ENCODE measurements at regions not wholly inside any gene's neighbourhood (a gene's known extent, or its start where the extent isn't known, plus 50 kb on each side); places are given as distances from the start of the nearest gene placed in this dataset.
A peak's percentile ranks its signal among the peaks of the same experiment; 100 is the strongest.
"Not testable (repeated sequence)": the region's sequence is repeated elsewhere in the genome, so short reads cannot be mapped to it uniquely, and the experiment has no call there.

DNA sequence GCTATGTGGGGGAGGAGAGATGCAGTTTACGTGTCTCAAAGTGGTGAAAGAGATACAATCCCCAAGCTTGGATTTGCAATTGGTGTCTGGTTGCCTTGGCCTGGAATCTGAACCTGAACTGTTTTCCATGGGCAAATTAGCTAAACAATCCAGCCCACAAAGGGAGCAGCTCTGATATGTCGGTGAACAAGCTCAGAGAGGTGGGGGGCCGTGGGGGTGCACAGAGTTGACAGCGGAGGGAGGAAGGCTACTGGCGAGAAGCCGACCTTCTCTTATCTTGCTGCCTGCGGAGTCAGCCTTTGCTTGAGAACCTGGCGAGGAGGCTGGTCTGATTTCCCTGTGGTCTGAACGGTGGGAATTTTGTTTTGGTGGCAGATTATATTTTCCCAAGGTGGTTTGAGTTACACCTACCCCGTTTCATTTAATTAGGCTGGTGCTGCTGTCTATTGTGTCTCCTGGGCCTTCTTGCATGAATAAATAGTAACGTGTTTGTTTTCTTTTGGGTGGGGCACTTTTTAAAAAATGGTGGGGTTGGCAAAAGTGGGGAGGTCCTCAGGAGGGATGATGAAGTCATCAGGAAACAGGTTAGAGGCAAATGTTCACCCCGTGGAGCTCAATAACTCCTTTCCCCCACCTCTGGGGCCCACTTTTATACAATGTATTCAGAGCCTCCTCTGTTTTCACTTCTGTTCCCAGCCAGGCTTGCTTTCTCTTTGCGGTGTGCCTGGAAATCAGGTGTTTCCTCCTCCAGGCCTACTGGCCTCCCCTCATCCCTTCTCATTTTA lies 80.9 kb upstream of the IGFBP5 start:
- DNase-seq (ENCODE audit: low spot score), result no peak

DNA sequence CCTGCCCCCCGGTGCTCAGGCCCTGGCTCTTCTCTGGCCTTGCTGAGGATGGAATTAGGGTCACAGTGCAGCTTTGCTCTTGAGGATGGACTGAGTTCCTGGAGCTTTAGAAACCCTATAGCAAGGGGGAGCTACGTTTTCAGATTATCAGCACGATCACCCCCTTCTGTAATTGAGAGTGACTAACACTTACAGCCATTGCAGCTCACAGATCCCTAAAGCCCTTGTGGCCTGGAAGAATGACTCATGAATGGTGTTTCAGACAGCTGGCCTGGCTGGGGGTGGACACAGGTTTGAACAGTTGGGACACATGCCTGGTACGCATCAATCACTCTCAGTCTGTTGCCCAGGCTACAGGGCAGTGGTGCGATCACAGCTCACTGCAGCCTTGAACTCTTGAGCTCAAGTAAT lies 79.7 kb upstream of the IGFBP5 start:
- peak; percentile 71 for DNase-seq (ENCODE audit: low spot score)

DNA sequence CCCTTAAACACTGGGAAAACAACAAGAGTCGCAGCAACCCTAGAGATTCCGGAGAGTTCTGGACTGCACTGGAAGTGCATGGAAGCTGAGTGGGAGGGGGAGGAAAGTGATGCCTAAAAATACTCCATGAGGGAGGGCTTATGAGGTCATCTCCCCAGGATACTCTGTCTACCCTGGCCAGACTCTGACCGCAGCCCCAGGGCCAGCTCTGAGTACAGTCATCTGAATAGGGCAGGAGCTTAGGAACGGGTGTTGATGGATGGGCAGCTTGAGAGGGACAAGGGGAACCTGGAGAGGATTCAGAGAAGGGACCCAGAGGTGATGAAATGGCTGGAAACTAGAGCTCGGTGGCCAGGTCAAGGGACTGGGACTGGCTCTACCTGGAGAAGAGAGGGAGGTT lies 79.3 kb upstream of the IGFBP5 start:
- peak; percentile 55 for DNase-seq (ENCODE audit: low spot score)

DNA sequence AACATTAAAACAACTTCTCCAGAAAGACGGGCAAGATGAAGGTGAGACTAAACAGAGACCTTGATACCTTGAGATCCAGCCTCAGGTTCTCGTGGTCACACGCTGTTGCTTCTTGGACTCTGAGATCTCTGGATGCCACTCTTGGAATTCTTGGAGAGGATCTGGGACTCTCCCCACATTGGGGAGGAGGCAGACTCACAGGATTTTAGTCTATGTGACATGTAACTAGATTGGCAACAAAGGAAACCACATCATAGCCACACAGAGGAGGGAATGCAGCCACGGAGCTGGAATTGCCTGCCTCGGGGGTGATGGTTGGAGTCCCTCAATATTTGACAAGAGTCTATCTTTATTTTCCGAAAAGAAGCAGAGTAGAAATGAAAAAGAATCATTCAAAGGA lies 78.8 kb upstream of the IGFBP5 start:
- DNase-seq (ENCODE audit: low spot score), result no peak

DNA sequence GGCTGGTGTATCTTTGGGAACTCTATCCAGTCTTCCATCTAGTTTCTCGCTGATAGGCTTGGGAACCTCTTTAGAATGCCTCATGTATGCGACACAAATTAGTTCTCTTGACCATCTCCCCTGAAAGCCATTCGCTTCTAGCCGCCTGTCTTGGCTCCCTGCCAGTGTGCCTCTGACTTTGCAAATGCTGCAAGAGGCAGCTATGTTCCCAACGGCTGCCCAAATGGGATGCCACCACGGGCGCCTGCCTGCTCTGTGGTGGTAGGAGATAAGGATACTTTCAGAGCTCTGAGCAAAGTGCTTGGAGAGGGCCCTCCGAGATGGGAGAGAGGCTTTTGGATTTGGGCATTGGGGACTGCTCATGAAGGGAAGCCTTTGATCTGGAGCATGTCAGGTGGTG lies 77.7 kb upstream of the IGFBP5 start:
- no peak for DNase-seq (ENCODE audit: low spot score)

DNA sequence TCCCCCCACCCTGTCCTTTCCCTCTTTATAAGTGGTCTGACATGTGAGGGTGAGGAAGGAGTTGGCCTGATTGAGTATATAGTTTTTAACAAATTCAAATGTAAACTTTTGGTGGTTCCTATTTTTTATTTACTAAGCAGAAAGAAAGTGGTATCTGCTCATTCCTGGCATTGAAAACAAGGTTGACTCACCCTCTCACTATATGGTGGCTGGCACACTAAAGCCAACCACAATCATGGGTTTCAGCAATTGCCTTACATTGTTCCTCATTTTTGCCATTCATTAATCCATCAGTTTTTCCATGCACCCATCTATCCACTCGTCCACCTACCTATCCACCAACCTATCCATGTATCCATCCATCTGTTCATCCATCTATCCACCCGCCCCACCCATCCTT lies 75.4 kb upstream of the IGFBP5 start:
- no peak for DNase-seq (ENCODE audit: low spot score)

DNA sequence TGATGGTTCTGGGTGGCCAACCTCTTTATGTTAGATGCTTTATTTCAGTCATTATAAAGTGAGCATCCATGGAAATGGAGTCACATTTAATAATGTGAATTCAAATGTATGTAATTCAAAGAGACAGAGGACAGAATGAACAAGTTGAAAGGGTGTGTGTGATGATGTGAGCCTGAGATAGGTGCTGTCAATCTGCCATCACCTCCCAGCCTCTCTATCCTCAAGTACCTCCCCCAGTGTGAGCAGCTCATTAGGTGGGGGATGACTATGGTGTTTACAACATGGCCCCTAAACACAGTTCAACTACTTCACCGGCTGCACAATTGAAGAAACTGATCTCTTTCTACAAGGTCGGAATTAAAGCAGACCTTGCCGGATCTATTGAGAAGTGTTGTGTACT lies 74.7 kb upstream of the IGFBP5 start:
- no peak for DNase-seq (ENCODE audit: low spot score)

DNA sequence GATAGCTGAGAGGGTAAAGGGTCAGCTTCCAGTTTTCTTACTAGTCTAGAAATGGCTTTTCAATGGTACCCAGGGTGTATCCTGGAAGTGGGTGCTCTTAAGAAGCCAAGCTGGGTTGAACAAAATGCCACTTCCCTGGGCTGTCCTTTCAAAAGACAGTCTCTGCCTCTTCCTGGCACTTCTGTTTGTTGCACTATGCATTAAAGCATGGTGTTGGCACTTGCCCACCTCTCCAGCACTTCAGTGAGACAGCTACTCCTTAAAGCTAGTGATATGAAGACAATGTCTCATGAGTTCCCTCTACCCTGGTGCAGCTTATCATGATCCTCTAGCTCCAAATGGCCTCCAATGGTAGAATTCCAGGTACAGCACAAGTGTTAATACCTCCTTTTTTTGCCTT lies 74.3 kb upstream of the IGFBP5 start:
- DNase-seq (ENCODE audit: low spot score), result no peak

DNA sequence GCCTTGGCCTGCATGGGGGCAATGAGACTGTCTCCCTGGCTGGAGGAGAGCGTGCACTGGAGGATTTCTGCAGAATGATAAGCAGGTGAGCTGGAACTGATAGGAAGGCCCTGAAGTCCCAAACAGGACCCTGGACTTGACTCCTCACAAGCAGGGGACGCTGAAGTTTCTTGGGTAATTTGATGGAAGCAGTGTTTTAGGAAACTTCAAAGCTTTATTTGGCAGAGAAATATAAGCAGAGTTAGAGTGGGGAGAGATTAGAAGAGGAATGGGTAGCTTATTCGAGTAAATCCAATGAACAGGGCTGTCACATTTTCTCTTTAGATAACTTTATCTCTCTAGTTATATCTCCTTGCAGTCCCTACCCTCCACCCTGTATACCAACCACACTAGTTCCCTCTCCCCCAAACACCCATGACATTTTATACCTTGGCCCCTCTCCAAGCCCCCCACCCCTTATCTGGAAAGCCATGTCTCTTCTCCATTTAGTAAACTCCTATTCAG lies 73.6 kb upstream of the IGFBP5 start:
- DNase-seq (ENCODE audit: low spot score), result peak; percentile 28

DNA sequence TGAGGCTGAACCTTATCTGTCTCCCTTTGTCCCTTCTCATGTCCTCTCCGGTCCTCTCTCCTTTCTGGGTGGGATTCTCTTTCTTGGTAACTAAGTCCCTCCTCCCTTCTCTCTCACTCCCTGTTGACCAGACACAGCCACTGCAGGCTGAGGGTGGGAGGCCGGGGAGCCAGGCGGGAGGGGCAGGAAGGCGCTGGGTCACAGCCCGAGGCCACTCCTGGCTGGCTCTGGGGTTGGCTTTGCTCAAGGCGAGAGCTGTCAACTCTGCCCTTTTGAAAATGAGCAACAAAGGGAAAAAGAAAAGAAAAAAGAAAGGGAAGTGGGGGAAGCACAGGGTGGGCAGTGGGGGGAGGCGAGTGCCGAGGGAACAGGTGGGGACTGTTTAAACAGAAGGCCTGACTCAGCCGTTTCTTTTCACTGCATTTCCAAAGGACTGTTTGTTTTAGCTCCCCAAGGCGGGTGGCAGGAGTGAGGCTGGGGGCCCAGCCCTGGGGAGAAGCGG lies 70.5 kb upstream of the IGFBP5 start:
- DNase-seq (ENCODE audit: low spot score), result no peak

DNA sequence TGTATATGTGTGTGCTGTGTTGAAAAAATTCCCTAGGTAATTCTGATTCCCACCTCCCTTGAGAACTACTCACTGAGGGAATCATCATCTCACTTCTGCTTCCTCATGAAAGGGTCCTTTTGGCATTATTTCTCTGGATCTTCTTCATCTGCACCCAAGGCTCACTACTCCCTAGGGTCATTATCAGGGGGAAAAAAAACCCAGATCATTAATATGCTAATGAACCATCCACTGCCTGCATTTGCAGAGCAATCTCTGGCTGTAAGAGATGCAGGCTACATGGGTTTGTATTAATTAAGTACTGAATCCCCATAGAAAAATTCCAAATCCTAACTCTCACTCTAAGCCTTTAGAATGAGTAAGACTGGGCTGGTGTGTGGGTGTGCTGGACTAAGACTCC lies 68.0 kb upstream of the IGFBP5 start:
- DNase-seq (ENCODE audit: low spot score), result no peak

DNA sequence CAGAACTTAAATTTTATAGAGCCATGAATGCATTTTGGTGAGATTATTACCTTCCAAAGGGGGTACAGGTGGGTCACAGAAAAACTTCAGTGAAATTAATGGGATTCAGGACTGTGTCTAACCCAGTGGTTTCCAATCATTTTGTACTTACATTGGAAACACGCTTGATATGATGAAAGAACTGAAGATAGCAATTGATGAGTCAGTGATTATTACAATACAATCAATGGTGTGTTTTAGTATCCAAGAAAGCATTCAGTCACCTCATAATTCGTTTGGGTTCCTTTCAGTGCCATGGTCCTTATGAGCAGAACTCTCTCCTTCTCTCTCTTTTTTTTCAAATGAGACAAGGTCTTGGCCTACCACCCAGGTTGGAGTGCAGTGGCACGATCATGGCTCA lies 66.5 kb upstream of the IGFBP5 start:
- DNase-seq (ENCODE audit: low spot score), result no peak

DNA sequence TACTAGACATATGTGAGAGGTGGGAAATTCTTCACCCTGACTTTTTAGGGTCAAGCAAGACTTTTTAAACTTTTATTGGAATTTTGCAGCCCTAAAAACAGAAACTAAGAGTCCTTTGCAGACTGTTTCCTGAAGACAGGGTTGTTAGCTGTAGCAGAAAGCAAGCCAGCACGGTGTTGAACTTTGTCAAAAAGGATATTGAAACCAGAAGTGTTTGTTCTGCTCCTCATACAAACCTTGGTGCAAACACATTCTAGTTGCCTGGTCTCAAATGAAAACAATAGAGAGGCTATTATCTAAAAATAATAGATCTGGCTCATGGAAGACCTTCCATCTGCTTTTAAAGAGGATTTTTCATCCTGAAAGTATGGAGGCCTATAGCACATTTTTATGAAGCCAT lies 65.8 kb upstream of the IGFBP5 start:
- no peak for DNase-seq (ENCODE audit: low spot score)

DNA sequence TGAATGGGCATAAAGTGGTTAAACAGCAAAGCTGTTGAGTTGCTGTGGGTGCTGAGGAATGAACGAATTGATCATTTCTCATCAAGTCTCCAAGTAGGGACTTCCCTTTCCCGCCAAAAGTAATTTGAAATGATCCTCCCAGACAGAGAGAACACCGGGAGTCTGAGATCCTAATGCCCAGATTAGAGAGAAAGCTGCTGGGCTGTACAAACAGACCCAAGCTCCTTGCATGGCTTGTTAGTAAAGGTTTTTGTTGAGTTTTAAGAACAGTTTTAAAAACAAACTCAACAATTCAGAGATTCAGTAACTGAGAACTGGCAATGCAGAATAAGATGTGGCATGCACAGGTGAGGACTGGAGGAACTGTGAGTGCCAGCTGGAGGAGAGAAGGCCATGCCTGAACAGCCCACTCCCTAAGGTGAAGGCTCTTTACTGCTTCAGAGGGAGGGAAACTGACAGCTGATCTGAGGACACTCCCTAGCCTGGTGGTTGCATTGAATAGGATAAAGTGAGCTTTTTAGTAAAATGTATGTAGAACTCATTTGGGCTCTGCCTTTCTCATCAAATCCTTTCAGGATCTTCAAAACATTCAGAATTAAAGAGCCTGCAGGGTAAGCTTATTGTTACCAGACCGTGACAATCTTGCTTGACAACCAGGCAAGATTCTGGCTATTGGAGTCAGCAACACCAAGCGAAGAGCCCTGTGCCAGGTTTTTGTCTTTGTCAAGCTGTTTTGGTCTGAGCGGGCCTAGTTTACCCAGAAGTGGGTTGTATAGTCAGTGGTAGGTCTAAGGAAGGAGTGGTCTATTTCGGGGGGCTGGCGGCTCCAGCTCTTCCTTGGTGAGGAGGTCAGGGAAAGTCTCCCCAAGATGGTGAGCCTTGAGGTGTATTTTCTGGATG lies 63.2 kb upstream of the IGFBP5 start:
- peak; percentile 61 for DNase-seq (ENCODE audit: low spot score)

DNA sequence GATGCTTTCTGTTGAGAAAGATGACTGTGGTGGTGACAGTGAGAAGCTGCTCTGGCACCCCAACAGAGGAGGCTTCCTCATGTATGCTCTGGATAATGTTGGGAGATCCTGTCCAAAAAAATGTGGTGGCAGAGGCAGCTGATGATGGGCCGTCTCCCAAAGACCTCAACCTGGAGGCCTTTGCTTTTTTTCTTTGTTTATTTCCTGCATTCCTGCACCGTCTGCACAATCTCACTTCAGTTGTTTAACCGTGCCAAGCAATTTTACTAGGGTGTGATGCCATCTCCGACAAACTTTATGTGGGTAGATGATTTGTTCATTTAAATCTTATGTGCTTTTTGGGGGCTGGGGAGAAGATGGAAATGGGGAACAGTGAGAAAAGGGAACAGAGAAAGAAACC lies 62.2 kb upstream of the IGFBP5 start:
- DNase-seq (ENCODE audit: low spot score), result no peak

DNA sequence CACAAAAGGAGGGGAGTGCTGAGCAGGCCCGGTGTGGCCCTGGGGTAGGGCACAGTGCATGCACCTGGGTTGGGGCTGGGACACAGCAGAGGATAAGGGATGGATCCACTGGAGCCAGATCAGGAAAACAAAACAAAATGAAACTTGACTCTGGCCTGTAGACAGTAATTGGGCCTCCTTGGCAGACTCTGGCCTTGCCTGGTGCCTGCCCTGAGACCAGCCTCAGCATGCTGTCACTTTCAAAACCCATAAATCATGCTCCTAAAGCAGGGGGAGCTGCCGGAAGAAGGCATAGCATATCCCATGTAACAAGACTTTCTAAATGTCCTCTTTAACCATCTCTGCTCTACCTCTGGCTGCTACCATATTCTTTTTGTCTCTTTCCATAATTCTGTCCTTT lies 61.1 kb upstream of the IGFBP5 start:
- no peak for DNase-seq (ENCODE audit: low spot score)

DNA sequence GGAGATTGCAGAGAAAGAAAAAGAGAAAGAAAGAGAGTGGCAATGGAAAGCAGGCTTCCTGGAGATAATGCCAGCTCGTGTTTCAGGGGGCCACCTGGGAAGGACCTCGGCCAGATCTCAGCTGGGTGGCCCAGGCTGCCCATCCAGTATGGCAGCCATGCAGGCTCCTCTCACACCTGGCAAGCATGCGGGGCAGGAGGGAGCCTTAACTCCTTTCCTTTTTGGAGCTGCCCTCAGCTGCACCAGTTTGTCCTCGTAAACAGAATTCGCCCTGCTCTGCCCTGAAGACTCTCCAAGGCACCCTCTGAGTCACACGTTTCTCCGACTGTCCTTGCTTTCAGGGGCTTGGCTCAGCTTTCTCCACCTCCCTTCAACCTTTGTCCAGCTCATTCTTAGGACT lies 59.5 kb upstream of the IGFBP5 start:
- no peak for DNase-seq (ENCODE audit: low spot score)

DNA sequence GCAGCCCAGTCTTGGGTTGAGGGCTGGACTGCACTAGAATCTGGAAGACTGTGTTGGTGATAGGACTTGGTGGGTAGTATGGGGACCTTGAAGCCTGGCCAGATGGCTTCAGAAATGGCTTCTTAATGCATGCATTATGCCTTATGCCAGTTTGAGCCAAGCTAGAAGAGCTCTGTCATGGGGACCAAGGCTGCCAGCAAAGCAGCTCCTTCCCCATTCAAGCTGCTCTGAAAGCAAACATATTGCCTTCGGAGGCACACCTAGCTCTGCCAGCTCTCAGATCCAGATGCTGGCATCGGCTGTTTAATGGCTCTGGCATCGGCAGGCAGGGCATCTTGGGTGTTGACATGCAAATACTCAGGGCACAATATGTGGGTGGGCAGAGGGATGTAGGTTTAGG lies 59.0 kb upstream of the IGFBP5 start:
- no peak for DNase-seq (ENCODE audit: low spot score)

DNA sequence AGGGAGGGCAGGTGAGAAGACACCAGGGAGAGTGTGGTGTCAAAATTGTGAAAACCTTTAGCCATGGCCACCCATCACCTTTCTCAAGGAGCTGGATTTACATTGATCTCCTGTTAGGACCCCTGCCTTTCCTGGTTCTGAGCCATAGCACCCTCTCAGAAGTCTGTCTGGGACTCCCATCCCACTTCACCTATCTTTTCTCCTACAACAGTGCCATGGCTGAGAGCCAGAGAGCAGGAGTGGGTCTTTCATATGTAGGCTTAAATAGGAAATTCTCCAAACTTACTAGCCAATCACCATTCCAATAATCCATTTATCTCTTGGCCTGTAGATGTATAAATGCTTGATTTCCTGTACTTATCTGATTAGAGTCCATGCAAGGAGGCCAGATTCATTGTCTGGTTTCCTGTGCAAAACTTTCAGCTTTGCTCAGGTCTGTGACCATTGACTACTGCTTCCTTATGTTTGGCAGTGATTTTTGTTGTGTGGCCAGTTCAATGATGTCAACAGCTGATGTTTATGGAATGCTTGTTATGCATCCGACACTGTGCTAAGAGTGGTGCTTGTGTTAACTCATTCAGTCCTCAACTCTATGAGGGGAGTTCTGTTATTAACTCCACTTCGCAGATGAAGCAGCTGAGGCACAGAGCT lies 57.6 kb upstream of the IGFBP5 start:
- no peak for DNase-seq (ENCODE audit: low spot score)

DNA sequence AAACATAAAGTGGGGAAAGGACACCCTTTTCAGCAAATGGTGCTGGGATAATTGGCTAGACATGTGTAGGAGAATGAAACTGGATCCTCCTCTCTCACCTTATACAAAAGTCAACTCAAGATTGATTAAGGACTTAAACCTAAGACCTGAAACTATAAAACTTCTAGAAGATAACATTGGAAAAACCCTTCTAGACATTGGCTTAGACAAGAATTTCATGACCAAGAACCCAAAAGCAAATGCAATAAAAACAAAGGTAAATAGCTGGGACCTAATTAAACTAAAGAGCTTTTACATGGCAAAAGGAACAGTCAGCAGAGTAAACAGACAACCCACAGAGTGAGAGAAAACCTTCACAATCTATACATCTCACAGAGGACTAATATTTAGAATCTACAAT lies 55.4 kb upstream of the IGFBP5 start:
- not testable (repeated sequence) for DNase-seq (ENCODE audit: low spot score)

DNA sequence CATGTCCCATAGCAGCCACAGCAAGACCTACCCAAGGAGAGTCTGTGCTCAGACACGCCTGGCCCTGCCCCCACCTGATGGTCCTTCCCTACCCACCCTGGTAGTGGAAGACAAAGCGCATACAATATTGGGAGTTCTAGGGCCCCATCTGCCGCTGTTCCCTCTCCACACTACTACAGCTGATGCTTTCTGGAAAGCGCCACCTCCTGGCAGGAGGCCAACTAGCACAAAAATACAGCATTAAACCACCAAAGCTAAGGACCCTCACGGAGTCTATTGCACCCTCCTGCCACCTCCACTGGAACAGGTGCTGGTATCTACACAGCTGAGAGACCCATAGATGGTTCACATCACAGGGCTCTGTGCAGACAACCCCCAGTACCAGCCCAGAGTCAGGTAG lies 50.9 kb upstream of the IGFBP5 start:
- DNase-seq (ENCODE audit: low spot score), result not testable (repeated sequence)

DNA sequence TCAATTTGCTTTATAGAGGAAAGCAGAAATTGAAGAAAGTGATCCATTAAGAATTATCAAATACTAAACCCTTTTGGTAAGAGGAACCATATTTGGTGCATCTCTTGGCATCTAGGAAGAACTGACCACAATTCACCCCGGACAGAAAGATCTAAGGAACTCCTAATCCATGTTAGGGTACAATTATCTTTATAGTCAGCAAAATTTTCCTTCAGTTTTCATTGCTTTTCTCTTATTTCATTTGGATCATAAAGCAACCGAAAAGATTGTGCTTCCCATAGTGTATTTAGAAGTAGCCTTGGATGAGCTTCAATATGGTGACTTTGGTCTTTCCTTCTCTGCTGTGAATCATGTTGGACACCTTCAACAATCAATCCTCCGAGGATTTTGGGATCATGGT lies 50.1 kb upstream of the IGFBP5 start:
- DNase-seq (ENCODE audit: low spot score), result no peak

Measured in umbilical cord (tissue), 1 donor.